ENCODE measurements at regions not wholly inside any gene's neighbourhood (a gene's known extent, or its start where the extent isn't known, plus 50 kb on each side); places are given as distances from the start of the nearest gene placed in this dataset.

DNA sequence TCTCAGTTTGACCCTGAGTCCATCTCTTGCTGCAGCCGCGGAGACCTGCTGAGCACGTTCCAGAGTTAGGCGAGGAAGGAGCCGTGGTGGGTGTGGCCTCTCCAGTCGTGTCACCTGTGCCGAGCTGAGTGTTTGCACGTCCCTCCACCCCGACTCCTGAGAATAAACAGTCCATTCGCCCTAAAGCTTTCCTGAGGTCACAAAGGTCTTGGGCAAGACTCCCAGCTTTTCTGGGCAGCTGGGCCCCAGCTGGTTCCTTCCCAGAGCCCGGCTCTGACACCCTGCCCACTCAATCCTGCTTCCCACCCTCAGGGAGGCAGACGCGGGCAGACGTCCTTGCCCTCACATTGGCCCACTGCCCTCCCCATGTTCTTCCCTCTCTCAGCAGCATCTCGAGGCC is 142.2 kb downstream of the KCTD15 start (continued):
- TF ChIP-seq, protein P1, sequence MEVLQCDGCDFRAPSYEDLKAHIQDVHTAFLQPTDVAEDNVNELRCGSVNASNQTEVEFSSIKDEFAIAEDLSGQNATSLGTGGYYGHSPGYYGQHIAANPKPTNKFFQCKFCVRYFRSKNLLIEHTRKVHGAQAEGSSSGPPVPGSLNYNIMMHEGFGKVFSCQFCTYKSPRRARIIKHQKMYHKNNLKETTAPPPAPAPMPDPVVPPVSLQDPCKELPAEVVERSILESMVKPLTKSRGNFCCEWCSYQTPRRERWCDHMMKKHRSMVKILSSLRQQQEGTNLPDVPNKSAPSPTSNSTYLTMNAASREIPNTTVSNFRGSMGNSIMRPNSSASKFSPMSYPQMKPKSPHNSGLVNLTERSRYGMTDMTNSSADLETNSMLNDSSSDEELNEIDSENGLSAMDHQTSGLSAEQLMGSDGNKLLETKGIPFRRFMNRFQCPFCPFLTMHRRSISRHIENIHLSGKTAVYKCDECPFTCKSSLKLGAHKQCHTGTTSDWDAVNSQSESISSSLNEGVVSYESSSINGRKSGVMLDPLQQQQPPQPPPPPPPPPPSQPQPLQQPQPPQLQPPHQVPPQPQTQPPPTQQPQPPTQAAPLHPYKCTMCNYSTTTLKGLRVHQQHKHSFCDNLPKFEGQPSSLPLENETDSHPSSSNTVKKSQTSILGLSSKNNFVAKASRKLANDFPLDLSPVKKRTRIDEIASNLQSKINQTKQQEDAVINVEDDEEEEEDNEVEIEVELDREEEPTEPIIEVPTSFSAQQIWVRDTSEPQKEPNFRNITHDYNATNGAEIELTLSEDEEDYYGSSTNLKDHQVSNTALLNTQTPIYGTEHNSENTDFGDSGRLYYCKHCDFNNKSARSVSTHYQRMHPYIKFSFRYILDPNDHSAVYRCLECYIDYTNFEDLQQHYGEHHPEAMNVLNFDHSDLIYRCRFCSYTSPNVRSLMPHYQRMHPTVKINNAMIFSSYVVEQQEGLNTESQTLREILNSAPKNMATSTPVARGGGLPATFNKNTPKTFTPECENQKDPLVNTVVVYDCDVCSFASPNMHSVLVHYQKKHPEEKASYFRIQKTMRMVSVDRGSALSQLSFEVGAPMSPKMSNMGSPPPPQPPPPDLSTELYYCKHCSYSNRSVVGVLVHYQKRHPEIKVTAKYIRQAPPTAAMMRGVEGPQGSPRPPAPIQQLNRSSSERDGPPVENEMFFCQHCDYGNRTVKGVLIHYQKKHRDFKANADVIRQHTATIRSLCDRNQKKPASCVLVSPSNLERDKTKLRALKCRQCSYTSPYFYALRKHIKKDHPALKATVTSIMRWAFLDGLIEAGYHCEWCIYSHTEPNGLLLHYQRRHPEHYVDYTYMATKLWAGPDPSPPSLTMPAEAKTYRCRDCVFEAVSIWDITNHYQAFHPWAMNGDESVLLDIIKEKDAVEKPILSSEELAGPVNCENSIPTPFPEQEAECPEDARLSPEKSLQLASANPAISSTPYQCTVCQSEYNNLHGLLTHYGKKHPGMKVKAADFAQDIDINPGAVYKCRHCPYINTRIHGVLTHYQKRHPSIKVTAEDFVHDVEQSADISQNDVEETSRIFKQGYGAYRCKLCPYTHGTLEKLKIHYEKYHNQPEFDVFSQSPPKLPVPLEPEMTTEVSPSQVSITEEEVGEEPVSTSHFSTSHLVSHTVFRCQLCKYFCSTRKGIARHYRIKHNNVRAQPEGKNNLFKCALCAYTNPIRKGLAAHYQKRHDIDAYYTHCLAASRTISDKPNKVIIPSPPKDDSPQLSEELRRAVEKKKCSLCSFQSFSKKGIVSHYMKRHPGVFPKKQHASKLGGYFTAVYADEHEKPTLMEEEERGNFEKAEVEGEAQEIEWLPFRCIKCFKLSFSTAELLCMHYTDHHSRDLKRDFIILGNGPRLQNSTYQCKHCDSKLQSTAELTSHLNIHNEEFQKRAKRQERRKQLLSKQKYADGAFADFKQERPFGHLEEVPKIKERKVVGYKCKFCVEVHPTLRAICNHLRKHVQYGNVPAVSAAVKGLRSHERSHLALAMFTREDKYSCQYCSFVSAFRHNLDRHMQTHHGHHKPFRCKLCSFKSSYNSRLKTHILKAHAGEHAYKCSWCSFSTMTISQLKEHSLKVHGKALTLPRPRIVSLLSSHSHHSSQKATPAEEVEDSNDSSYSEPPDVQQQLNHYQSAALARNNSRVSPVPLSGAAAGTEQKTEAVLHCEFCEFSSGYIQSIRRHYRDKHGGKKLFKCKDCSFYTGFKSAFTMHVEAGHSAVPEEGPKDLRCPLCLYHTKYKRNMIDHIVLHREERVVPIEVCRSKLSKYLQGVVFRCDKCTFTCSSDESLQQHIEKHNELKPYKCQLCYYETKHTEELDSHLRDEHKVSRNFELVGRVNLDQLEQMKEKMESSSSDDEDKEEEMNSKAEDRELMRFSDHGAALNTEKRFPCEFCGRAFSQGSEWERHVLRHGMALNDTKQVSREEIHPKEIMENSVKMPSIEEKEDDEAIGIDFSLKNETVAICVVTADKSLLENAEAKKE (CRISPR knock-in tag; IDR thresholded peaks at IDR 0.05), result no peak
- TF ChIP-seq ETS1 (IDR thresholded peaks at IDR 0.05) (no peak), JUNB (IDR thresholded peaks at IDR 0.05; ENCODE audit: unreplicated experiment) (no peak), ZNF331 (CRISPR knock-in tag; IDR thresholded peaks at IDR 0.05; ENCODE audit: low read depth) (no peak), EZH2phosphoT487 (IDR thresholded peaks at IDR 0.05; ENCODE audit: unreplicated experiment) (no peak), EZH2 (IDR thresholded peaks at IDR 0.05; ENCODE audit: low read depth, unreplicated experiment) (no peak)
- TF ChIP-seq, protein P2, sequence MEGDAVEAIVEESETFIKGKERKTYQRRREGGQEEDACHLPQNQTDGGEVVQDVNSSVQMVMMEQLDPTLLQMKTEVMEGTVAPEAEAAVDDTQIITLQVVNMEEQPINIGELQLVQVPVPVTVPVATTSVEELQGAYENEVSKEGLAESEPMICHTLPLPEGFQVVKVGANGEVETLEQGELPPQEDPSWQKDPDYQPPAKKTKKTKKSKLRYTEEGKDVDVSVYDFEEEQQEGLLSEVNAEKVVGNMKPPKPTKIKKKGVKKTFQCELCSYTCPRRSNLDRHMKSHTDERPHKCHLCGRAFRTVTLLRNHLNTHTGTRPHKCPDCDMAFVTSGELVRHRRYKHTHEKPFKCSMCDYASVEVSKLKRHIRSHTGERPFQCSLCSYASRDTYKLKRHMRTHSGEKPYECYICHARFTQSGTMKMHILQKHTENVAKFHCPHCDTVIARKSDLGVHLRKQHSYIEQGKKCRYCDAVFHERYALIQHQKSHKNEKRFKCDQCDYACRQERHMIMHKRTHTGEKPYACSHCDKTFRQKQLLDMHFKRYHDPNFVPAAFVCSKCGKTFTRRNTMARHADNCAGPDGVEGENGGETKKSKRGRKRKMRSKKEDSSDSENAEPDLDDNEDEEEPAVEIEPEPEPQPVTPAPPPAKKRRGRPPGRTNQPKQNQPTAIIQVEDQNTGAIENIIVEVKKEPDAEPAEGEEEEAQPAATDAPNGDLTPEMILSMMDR (conservative IDR thresholded peaks at IDR 0.05; ENCODE audit: low read depth in 2 of 2), result no peak

Measured in GM23338 (cell line).